NT2/D1 (cell line): ENCODE measurements at regions not wholly inside any gene's neighbourhood (a gene's known extent, or its start where the extent isn't known, plus 50 kb on each side); places are given as distances from the start of the nearest gene placed in this dataset.

Experiments used
- DNase-seq: peaks from one replicate; pipeline ENCODE4 v3.0.0-alpha.2; 2011; ENCODE audit warnings: low read depth, low spot score
- H3K27me3 ChIP-seq: 2 replicates; pipeline ENCODE4 v1.6.0; 2011; ENCODE audit warnings: mild to moderate bottlenecking; ENCODE audit not compliant: insufficient read length, insufficient read depth
- H3K36me3 ChIP-seq: 2 replicates; pipeline ENCODE4 v1.6.1; 2011; ENCODE audit warnings: mild to moderate bottlenecking, low read length, mixed read lengths; ENCODE audit not compliant: insufficient read depth, insufficient read length
- H3K4me1 ChIP-seq: 2 replicates; pipeline ENCODE4 v1.5.1; 2011; ENCODE audit not compliant: insufficient read depth, insufficient read length
- H3K4me3 ChIP-seq: 2 replicates; pipeline ENCODE4 v1.5.1; 2011; ENCODE audit warnings: low read depth; ENCODE audit not compliant: insufficient read length
- H3K9ac ChIP-seq: 2 replicates; pipeline ENCODE4 v1.6.0; 2011; ENCODE audit warnings: low read depth; ENCODE audit not compliant: insufficient read length
- H3K9me3 ChIP-seq: 2 replicates; pipeline ENCODE4 v1.5.1; 2011; ENCODE audit warnings: mild to moderate bottlenecking, low read length; ENCODE audit not compliant: insufficient read depth
- SUZ12 ChIP-seq: IDR thresholded peaks from 2 replicates; pipeline ENCODE4 v1.6.1; 2011; ENCODE audit not compliant: insufficient read length, insufficient read depth; ENCODE audit errors: extremely low read depth
- YY1 ChIP-seq: IDR thresholded peaks from 2 replicates; pipeline ENCODE4 v1.6.1; 2011; ENCODE audit not compliant: insufficient read length, insufficient read depth
- ZNF274 ChIP-seq: IDR thresholded peaks from 2 replicates; pipeline ENCODE4 v1.6.1; 2011; ENCODE audit warnings: mild to moderate bottlenecking, low read depth, low read length

GRCh38 chr5:128591598-128592455 lies 53.8 kb upstream of the FBN2 start:
- TF ChIP-seq ZNF274: no peak
- TF ChIP-seq YY1: no peak
- TF ChIP-seq SUZ12: no peak
- Histone ChIP-seq H3K27me3 (no peaks in the 10 kb centered on the region), H3K9me3 (no peaks in the 10 kb centered on the region), H3K9ac (no peak overlapping the region), H3K4me3 (no peak overlapping the region), H3K36me3 (no peaks in the 10 kb centered on the region), H3K4me1 (no peaks in the 10 kb centered on the region)
- DNase-seq: no peak

- no peaks in the 10 kb centered on the region for H3K9me3 ChIP-seq
- no peaks in the 10 kb centered on the region for H3K27me3 ChIP-seq
- TF ChIP-seq SUZ12: no peak
- no peaks in the 10 kb centered on the region for H3K4me1 ChIP-seq
- H3K4me3 ChIP-seq: no peak overlapping the region
- H3K9ac ChIP-seq: no peak overlapping the region
- no peaks in the 10 kb centered on the region for H3K36me3 ChIP-seq
- no peak for DNase-seq
Measured at GRCh38 chr5:128596071-128596470, 58.0 kb upstream of the FBN2 start.

GRCh38 chr5:128597156-128597555 lies 59.1 kb upstream of the FBN2 start:
- TF ChIP-seq ZNF274 (no peak), SUZ12 (no peak), YY1 (no peak)
- no peaks in the 10 kb centered on the region for H3K9me3 ChIP-seq
- no peaks in the 10 kb centered on the region for H3K4me1 ChIP-seq
- no peaks in the 10 kb centered on the region for H3K27me3 ChIP-seq
- H3K4me3 ChIP-seq: no peak overlapping the region
- H3K9ac ChIP-seq: no peak overlapping the region
- H3K36me3 ChIP-seq: no peaks in the 10 kb centered on the region
- no peak for DNase-seq

- Histone ChIP-seq H3K9me3 (no peaks in the 10 kb centered on the region), H3K4me3 (no peak overlapping the region), H3K36me3 (no peaks in the 10 kb centered on the region), H3K4me1 (no peaks in the 10 kb centered on the region), H3K9ac (no peak overlapping the region), H3K27me3 (no peaks in the 10 kb centered on the region)
- TF ChIP-seq SUZ12 (no peak), ZNF274 (no peak), YY1 (no peak)
- DNase-seq: no peak
Measured at GRCh38 chr5:128613128-128613527, 75.1 kb upstream of the FBN2 start.

GRCh38 chr5:128613766-128614165 lies 75.7 kb upstream of the FBN2 start:
- no peak overlapping the region for H3K9ac ChIP-seq
- H3K36me3 ChIP-seq: no peaks in the 10 kb centered on the region
- no peaks in the 10 kb centered on the region for H3K4me1 ChIP-seq
- no peak overlapping the region for H3K4me3 ChIP-seq
- no peaks in the 10 kb centered on the region for H3K9me3 ChIP-seq
- no peak for DNase-seq
- TF ChIP-seq YY1 (no peak), SUZ12 (no peak), ZNF274 (no peak)
- no peaks in the 10 kb centered on the region for H3K27me3 ChIP-seq

- no peak for DNase-seq
- no peak for TF ChIP-seq SUZ12
- TF ChIP-seq ZNF274: no peak
- no peak for TF ChIP-seq YY1
Measured at GRCh38 chr5:128615578-128615977, 77.5 kb upstream of the FBN2 start.

GRCh38 chr5:128626536-128627090 lies 88.6 kb upstream of the FBN2 start:
- H3K9me3 ChIP-seq: no peaks in the 10 kb centered on the region
- no peak for DNase-seq
- no peaks in the 10 kb centered on the region for H3K4me1 ChIP-seq
- no peak overlapping the region for H3K9ac ChIP-seq
- no peaks in the 10 kb centered on the region for H3K27me3 ChIP-seq
- no peak overlapping the region for H3K4me3 ChIP-seq
- H3K36me3 ChIP-seq: no peaks in the 10 kb centered on the region
- no peak for TF ChIP-seq ZNF274
- TF ChIP-seq SUZ12: no peak
- no peak for TF ChIP-seq YY1

More at GRCh38 chr5:128615578-128615977, 77.5 kb upstream of the FBN2 start:
- no peaks in the 10 kb centered on the region for H3K36me3 ChIP-seq
- no peaks in the 10 kb centered on the region for H3K9me3 ChIP-seq
- H3K27me3 ChIP-seq: no peaks in the 10 kb centered on the region
- no peak overlapping the region for H3K9ac ChIP-seq
- H3K4me3 ChIP-seq: no peak overlapping the region
- H3K4me1 ChIP-seq: no peaks in the 10 kb centered on the region

GRCh38 chr5:128627939-128628338 lies 89.9 kb upstream of the FBN2 start:
- Histone ChIP-seq H3K4me3 (no peak overlapping the region), H3K4me1 (no peaks in the 10 kb centered on the region), H3K36me3 (no peaks in the 10 kb centered on the region), H3K9me3 (no peaks in the 10 kb centered on the region), H3K9ac (no peak overlapping the region), H3K27me3 (no peaks in the 10 kb centered on the region)
- no peak for TF ChIP-seq SUZ12
- no peak for DNase-seq
